A549 (cell line): ENCODE measurements at regions not wholly inside any gene's neighbourhood (a gene's known extent, or its start where the extent isn't known, plus 50 kb on each side); places are given as distances from the start of the nearest gene placed in this dataset.

Experiments used
- EP300 ChIP-seq, 2 experiments: fragments of >200 bp; sonication (Bioruptor Twin); formaldehyde crosslinking; IDR thresholded peaks; 2 replicates in 1 of 2; 3 replicates in 1 of 2; pipeline ENCODE4 v1.6.1; 2016 to 2017
- MAZ ChIP-seq: fragments of 150-350 bp; IDR thresholded peaks from 2 replicates; pipeline ENCODE4 v1.6.1; 2014; ENCODE audit warnings: antibody characterized with exemption, low read depth, low read length, borderline replicate concordance
- RAD21 ChIP-seq, 2 experiments: fragments of >200 bp in 1 of 2; sonication (Bioruptor Twin) in 1 of 2; formaldehyde crosslinking in 1 of 2; IDR thresholded peaks in 1 of 2; conservative IDR thresholded peaks in 1 of 2; 2 replicates in 1 of 2; 3 replicates in 1 of 2; pipeline ENCODE4 v1.6.1; 2012 to 2018; ENCODE audit warnings: inconsistent platforms in 1 of 2
- RFX5 ChIP-seq: fragments of 450-650 bp; IDR thresholded peaks from 2 replicates; pipeline ENCODE4 v1.7.1; 2014; ENCODE audit warnings: antibody characterized with exemption, mild to moderate bottlenecking, moderate library complexity
- ZFP36 ChIP-seq: fragments of 450-650 bp; IDR thresholded peaks from 2 replicates; pipeline ENCODE4 v1.6.1; 2014; ENCODE audit warnings: borderline replicate concordance; ENCODE audit not compliant: partially characterized antibody
- TF ChIP-seq, protein P1 (sequence below): IDR thresholded peaks from 2 replicates; pipeline ENCODE4 v1.6.1; 2012

DNA sequence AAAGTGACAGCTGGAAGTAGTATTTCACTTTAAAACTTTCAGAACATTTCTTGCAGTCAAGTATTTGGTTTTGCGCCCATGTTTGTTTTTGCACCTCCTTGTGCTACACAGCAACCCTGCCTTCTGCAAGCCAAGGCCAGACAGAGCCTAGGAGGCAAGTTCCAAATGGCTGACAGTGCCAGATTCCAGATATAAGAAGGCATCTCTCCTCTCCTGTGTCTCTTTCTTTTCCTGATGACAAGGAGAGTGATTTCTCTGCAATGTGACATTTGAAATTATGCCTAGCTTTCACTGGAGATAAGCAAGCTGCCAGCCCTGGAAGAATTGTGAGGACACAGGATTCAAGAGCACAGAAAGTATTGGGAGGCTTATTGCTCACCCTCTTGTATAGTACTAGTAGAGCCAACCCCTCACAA is 149.1 kb upstream of the TENT5A start:
- TF ChIP-seq ZFP36 (no peak), RAD21 (conservative IDR thresholded peaks at IDR 0.05 in 1 of 2, IDR thresholded peaks at IDR 0.05 in 1 of 2) (no peak), MAZ (no peak), EP300 (IDR thresholded peaks at IDR 0.05) (no peak), RFX5 (no peak)
- TF ChIP-seq, protein P1, sequence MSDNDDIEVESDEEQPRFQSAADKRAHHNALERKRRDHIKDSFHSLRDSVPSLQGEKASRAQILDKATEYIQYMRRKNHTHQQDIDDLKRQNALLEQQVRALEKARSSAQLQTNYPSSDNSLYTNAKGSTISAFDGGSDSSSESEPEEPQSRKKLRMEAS, result no peak
